HL-60 (cell line): ENCODE measurements at regions not wholly inside any gene's neighbourhood (a gene's known extent, or its start where the extent isn't known, plus 50 kb on each side); places are given as distances from the start of the nearest gene placed in this dataset.

ENCODE experiments used
- CTCF ChIP-seq: IDR thresholded peaks from one replicate; pipeline ENCODE4 v1.5.1; 2011; ENCODE audit warnings: low read length, control low read depth, inconsistent platforms; ENCODE audit not compliant: insufficient read depth
- GABPA ChIP-seq: IDR thresholded peaks from 2 replicates; pipeline ENCODE4 v1.6.1; 2012; ENCODE audit warnings: low read depth
- POLR2AphosphoS5 ChIP-seq: IDR thresholded peaks from 2 replicates; pipeline ENCODE4 v1.6.1; 2012; ENCODE audit warnings: low read depth
- REST ChIP-seq: IDR thresholded peaks from 2 replicates; pipeline ENCODE4 v1.6.1; 2012; ENCODE audit warnings: low read depth; ENCODE audit not compliant: insufficient replicate concordance
- SPI1 ChIP-seq: IDR thresholded peaks from 2 replicates; pipeline ENCODE4 v1.6.1; 2012; ENCODE audit warnings: low read depth, mild to moderate bottlenecking, borderline replicate concordance

GRCh38 chr9:23160952-23161469 lies 665.0 kb downstream of the ELAVL2 start:
- TF ChIP-seq CTCF: no peak
- TF ChIP-seq REST: no peak
- TF ChIP-seq POLR2AphosphoS5: no peak
- no peak for TF ChIP-seq GABPA
- no peak for TF ChIP-seq SPI1
